GM23338 (cell line): ENCODE measurements at regions not wholly inside any gene's neighbourhood (a gene's known extent, or its start where the extent isn't known, plus 50 kb on each side); places are given as distances from the start of the nearest gene placed in this dataset.
"Not testable (repeated sequence)": the region's sequence is repeated elsewhere in the genome, so short reads cannot be mapped to it uniquely, and the experiment has no call there.

Experiments used
- ATAC-seq: fragments of 200-7000 bp; cut with Tn5 transposase; 3 replicates; pipeline ENCODE4 v1.9.1; 2020
- DNase-seq: peaks from one replicate; pipeline ENCODE4 v3.0.0-alpha.2; 2015; ENCODE audit warnings: low spot score
- H2AFZ ChIP-seq: fragments of 200-600 bp; sonication (generic); 2 replicates; pipeline ENCODE4 v1.8.0; 2016; ENCODE audit warnings: antibody characterized with exemption, mild to moderate bottlenecking, moderate library complexity
- H3F3A ChIP-seq: fragments of 200-600 bp; sonication (generic); replicated peaks from 2 replicates; pipeline ENCODE4 v1.8.0; 2017; ENCODE audit warnings: antibody characterized with exemption, mixed run types, low read depth
- H3K27ac ChIP-seq: fragments of 200-600 bp; sonication (generic); 2 replicates; pipeline ENCODE4 v1.6.1; 2016; ENCODE audit warnings: low read depth
- H3K27me3 ChIP-seq: fragments of 200-600 bp; sonication (generic); 2 replicates; pipeline ENCODE4 v1.8.0; 2016; ENCODE audit warnings: mild to moderate bottlenecking, mixed run types, moderate library complexity; ENCODE audit not compliant: insufficient read depth
- H3K36me3 ChIP-seq: fragments of 200-600 bp; sonication (generic); 2 replicates; pipeline ENCODE4 v1.8.0; 2016; ENCODE audit warnings: mild to moderate bottlenecking; ENCODE audit not compliant: insufficient read depth
- H3K4me1 ChIP-seq: fragments of 200-600 bp; sonication (generic); 2 replicates; pipeline ENCODE4 v1.8.0; 2016; ENCODE audit warnings: mild to moderate bottlenecking, moderate library complexity; ENCODE audit not compliant: insufficient read depth
- H3K4me2 ChIP-seq: fragments of 200-600 bp; sonication (generic); 2 replicates; pipeline ENCODE4 v1.7.1; 2017; ENCODE audit warnings: mixed run types
- H3K4me3 ChIP-seq: fragments of 200-600 bp; sonication (generic); 2 replicates; pipeline ENCODE4 v1.6.1; 2016; ENCODE audit warnings: mixed run types
- H3K79me2 ChIP-seq: fragments of 200-600 bp; sonication (generic); replicated peaks from 2 replicates; pipeline ENCODE4 v1.8.0; 2017; ENCODE audit warnings: mild to moderate bottlenecking; ENCODE audit not compliant: insufficient read depth
- H3K9me2 ChIP-seq: fragments of 200-600 bp; sonication (generic); 2 replicates; pipeline ENCODE4 v1.8.0; 2017; ENCODE audit not compliant: insufficient read depth
- H4K20me1 ChIP-seq: fragments of 200-600 bp; sonication (generic); replicated peaks from 2 replicates; pipeline ENCODE4 v1.8.0; 2017; ENCODE audit warnings: mild to moderate bottlenecking; ENCODE audit not compliant: insufficient read depth
- H3K27ac Mint-ChIP-seq: 2 replicates; pipeline ENCODE4 v1.8.0; 2020; ENCODE audit warnings: inconsistent platforms, mild to moderate bottlenecking, moderate library complexity, mixed read lengths
- H3K27me3 Mint-ChIP-seq: 3 replicates; pipeline ENCODE4 v1.8.0; 2022; ENCODE audit warnings: low read depth, mild to moderate bottlenecking, moderate library complexity, mixed read lengths, inconsistent platforms; ENCODE audit not compliant: insufficient read depth, poor library complexity
- H3K36me3 Mint-ChIP-seq: 3 replicates; pipeline ENCODE4 v1.8.0; 2021; ENCODE audit warnings: low read depth, mild to moderate bottlenecking, inconsistent platforms, moderate library complexity, mixed read lengths
- H3K4me1 Mint-ChIP-seq: 3 replicates; pipeline ENCODE4 v1.8.0; 2020; ENCODE audit warnings: mild to moderate bottlenecking, inconsistent platforms, mixed read lengths
- H3K4me3 Mint-ChIP-seq: 3 replicates; pipeline ENCODE4 v1.8.0; 2021; ENCODE audit warnings: moderate library complexity, mild to moderate bottlenecking, inconsistent platforms, mixed read lengths
- H3K9me3 Mint-ChIP-seq: 3 replicates; pipeline ENCODE4 v1.8.0; 2020; ENCODE audit warnings: moderate library complexity, mild to moderate bottlenecking, inconsistent platforms, mixed read lengths
- CREB1 ChIP-seq: fragments of 250-450 bp; sonication (Bioruptor Pico); IDR thresholded peaks from 2 replicates; pipeline ENCODE4 v1.5.0; 2020; ENCODE audit warnings: low read depth, mild to moderate bottlenecking, moderate library complexity
- CTCF ChIP-seq, 2 experiments: fragments of 200-600 bp in 1 of 2; sonication (generic) in 1 of 2; conservative IDR thresholded peaks; 2 replicates each; pipeline versions ENCODE4 v1.5.1 to v1.6.1; 2016 to 2017; ENCODE audit warnings: antibody characterized with exemption in 2 of 2, low read depth in 2 of 2, mild to moderate bottlenecking in 2 of 2, moderate library complexity in 1 of 2
- EZH2 ChIP-seq: fragments of 200-600 bp; sonication (generic); IDR thresholded peaks from one replicate; pipeline ENCODE4 v1.8.0; 2017; ENCODE audit warnings: antibody characterized with exemption, mild to moderate bottlenecking, low read depth; ENCODE audit not compliant: unreplicated experiment
- EZH2phosphoT487 ChIP-seq: fragments of 200-600 bp; sonication (generic); IDR thresholded peaks from one replicate; pipeline ENCODE4 v1.8.1; 2018; ENCODE audit warnings: antibody characterized with exemption; ENCODE audit not compliant: unreplicated experiment
- JUNB ChIP-seq: IDR thresholded peaks from one replicate; pipeline ENCODE4 v1.6.1; 2016; ENCODE audit warnings: antibody characterized with exemption; ENCODE audit not compliant: unreplicated experiment
- NANOG ChIP-seq: IDR thresholded peaks from 2 replicates; pipeline ENCODE4 v1.6.1; 2016; ENCODE audit warnings: antibody characterized with exemption, borderline replicate concordance
- POLR2AphosphoS5 ChIP-seq: IDR thresholded peaks from 2 replicates; pipeline ENCODE4 v1.6.1; 2016; ENCODE audit warnings: antibody characterized with exemption, low read depth
- STAT1 ChIP-seq: IDR thresholded peaks from one replicate; pipeline ENCODE4 v1.6.1; 2016; ENCODE audit warnings: antibody characterized with exemption; ENCODE audit not compliant: unreplicated experiment
- TF ChIP-seq, protein P1 (sequence below): IDR thresholded peaks from one replicate; pipeline ENCODE4 v1.6.1; 2018; ENCODE audit warnings: antibody characterized with exemption; ENCODE audit not compliant: unreplicated experiment

- H3K36me3 Mint-ChIP-seq, H3K4me1 Mint-ChIP-seq, H3K36me3 ChIP-seq, H3K4me3 ChIP-seq, H3F3A ChIP-seq, H3K4me1 ChIP-seq, H3K4me2 ChIP-seq, H3K27me3 Mint-ChIP-seq, H3K9me2 ChIP-seq, H4K20me1 ChIP-seq, H3K27ac ChIP-seq, H3K27me3 ChIP-seq, H3K9me3 Mint-ChIP-seq, H3K79me2 ChIP-seq: not testable (repeated sequence)
- Mint-ChIP-seq H3K27ac (peak overlapping the region; percentile 63; the same call in 1 of the 2 replicates), H3K4me3 (peak overlapping the region; percentile 60; the same call in 2 of the 3 replicates)
- ATAC-seq (peak; percentile 98), DNase-seq (peak; percentile 86)
- TF ChIP-seq CTCF (conservative IDR thresholded peaks at IDR 0.05; ENCODE audit: low read depth in 2 of 2): peak; percentile 69 to 80
- H2AFZ ChIP-seq: peak overlapping the region; percentile 38
Measured at GRCh38 chr1:166433404-166434304, 266.9 kb upstream of the FAM78B start.

DNA sequence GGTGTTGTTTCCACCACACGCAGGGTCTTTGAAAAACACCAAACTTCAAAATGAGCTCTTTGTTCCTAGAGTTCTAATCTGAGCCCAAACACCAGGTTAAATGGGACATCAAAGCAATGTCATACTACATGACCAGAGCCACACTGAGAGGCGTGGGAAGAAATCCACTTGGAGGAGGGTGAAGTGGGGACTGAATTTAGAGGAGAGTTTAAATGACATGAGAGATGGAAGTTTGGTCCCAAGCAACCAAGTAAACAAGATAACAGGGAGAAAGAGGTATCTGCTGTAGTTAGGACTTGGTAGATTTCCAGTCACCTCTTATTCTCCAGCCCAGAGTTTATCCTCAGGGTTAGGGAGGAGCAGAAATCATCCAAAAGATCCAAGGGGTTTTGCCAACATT is 290.9 kb upstream of the FAM78B start:
- Histone ChIP-seq H3K4me3 (no peak overlapping the region), H3K79me2 (no peaks in the 10 kb centered on the region), H3K27ac (no peak overlapping the region), H3K36me3 (no peaks in the 10 kb centered on the region), H3F3A (no peaks in the 10 kb centered on the region), H2AFZ (no peak overlapping the region), H3K9me2 (0 out of 2 replicates have a peak, but pooled peaks cover 7% of the 10 kb centered on the region), H3K4me2 (no peak overlapping the region), H3K27me3 (no peaks in the 10 kb centered on the region), H4K20me1 (no peaks in the 10 kb centered on the region), H3K4me1 (no peaks in the 10 kb centered on the region)
- no peaks in the 10 kb centered on the region for H3K4me1 Mint-ChIP-seq
- no peak overlapping the region for H3K27ac Mint-ChIP-seq
- H3K4me3 Mint-ChIP-seq: no peak overlapping the region
- no peaks in the 10 kb centered on the region for H3K36me3 Mint-ChIP-seq
- no peak for DNase-seq
- no peak for ATAC-seq
- H3K9me3 Mint-ChIP-seq: no peaks in the 10 kb centered on the region
- H3K27me3 Mint-ChIP-seq: no peaks in the 10 kb centered on the region
- TF ChIP-seq CTCF (conservative IDR thresholded peaks at IDR 0.05; ENCODE audit: low read depth in 2 of 2): no peak
- TF ChIP-seq CREB1 (CRISPR knock-in tag): no peak
- no peak for TF ChIP-seq POLR2AphosphoS5
- TF ChIP-seq EZH2phosphoT487: no peak
- TF ChIP-seq, protein P1, sequence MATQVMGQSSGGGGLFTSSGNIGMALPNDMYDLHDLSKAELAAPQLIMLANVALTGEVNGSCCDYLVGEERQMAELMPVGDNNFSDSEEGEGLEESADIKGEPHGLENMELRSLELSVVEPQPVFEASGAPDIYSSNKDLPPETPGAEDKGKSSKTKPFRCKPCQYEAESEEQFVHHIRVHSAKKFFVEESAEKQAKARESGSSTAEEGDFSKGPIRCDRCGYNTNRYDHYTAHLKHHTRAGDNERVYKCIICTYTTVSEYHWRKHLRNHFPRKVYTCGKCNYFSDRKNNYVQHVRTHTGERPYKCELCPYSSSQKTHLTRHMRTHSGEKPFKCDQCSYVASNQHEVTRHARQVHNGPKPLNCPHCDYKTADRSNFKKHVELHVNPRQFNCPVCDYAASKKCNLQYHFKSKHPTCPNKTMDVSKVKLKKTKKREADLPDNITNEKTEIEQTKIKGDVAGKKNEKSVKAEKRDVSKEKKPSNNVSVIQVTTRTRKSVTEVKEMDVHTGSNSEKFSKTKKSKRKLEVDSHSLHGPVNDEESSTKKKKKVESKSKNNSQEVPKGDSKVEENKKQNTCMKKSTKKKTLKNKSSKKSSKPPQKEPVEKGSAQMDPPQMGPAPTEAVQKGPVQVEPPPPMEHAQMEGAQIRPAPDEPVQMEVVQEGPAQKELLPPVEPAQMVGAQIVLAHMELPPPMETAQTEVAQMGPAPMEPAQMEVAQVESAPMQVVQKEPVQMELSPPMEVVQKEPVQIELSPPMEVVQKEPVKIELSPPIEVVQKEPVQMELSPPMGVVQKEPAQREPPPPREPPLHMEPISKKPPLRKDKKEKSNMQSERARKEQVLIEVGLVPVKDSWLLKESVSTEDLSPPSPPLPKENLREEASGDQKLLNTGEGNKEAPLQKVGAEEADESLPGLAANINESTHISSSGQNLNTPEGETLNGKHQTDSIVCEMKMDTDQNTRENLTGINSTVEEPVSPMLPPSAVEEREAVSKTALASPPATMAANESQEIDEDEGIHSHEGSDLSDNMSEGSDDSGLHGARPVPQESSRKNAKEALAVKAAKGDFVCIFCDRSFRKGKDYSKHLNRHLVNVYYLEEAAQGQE: no peak
- TF ChIP-seq NANOG: no peak
- no peak for TF ChIP-seq EZH2
- no peak for TF ChIP-seq JUNB
- no peak for TF ChIP-seq STAT1
